GM19463 (cell line): ENCODE measurements at regions not wholly inside any gene's neighbourhood (a gene's known extent, or its start where the extent isn't known, plus 50 kb on each side); places are given as distances from the start of the nearest gene placed in this dataset.

Source experiments
- ATAC-seq: cut with Tn5 transposase; IDR thresholded peaks from one replicate; pipeline ENCODE4 v1.9.1; 2021; ENCODE audit warnings: mild to moderate bottlenecking, moderate library complexity; ENCODE audit not compliant: unreplicated experiment

DNA sequence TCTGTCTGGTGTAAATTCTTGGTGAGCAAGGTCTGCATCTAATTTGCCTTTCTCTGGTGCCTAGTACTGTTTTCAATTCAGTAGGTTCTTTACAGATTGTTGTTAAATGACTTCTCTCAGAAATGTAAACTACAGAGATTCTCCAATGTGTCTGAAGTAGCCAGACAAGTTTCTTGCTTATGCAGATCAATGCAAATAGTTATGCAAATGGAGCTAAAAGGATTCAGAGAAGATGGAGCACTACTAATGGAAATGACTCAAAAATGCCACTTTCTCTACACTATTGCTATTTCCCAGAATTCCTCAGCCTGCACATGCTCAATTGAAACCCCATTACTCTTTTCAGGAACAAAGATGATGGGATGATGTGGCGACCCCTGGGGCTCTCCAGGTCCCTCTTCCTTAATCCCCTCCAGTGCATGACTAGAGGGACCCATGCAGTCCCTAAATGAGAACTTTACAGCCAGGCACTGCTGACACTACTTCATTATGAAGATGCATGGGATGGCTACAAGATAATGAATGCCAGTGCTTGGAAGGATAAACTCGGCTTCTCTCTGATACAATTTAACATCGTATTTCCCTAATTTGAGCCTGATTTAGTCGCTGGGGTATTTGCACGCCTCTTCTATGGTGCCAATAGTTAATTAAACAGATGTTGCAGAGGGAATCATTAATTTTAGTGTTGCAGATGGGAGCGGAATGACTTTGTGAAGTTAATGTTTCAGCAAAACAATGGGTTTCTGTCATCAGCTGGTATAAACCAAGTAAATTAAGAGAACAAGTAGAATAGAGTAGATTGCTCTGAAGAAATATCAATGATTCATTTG is 753.2 kb downstream of the TLR4 start:
- no peak for ATAC-seq

GRCh38 chr9:118459913-118460312 is 755.7 kb downstream of the TLR4 start:
- ATAC-seq: no peak

DNA sequence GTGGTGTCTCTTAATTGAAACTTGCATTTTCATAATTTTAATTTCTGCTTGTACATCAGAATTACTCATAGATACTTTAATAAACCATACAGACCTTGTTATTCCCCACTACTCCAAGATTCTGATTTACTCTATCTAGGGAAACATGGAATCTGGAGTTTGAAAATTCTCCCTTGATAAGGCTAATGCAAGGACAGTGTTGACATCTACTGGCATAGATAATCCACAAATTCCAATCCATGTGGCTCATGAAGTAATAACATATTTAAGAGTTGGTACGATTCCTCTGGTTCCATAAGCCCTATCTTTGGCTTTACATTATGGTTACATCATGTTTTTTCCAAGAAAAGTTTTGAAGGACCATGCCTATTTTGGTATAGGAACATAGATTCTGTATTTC is 759.2 kb downstream of the TLR4 start:
- ATAC-seq: no peak

DNA sequence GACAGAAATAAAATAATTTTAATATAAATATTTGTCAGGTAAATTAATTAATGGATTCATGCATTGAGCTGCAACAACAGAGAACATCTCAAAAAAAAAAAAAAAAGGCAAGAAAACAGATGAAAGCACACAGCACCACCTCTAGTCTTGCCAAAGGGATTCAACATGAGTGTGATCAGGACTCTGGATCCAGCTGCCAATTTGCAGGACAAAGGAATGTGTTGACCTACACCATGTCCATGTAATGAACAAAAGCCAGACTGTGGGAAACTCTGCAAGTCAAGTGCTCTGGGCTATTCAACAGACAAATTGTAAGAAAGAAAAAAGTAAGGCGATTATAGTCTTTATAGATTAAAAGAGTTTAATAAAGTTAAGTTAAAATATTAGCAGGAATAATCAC is 769.3 kb downstream of the TLR4 start:
- ATAC-seq: no peak

- ATAC-seq: no peak
These were observed 774.5 kb downstream of the TLR4 start for GRCh38 chr9:118478752-118479151.

DNA sequence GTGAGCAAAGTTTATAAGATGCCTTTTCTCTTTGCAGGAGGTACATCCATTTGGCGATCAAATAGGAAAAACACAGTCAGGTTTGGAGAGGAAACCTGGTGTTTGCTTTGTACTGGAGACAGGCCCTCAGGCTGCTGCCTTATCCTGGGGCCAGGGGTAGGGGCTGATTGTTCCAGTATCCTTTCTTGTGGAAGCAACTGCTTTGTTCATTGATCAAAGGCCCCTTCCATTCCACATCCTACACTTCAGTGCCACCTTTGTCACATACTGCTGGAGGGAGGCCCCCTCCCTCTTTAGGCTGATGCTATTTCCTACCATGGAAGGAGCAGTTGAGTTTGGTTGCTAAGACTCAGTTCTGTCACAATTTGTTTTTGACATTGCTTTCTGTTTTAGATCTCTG is 778.1 kb downstream of the TLR4 start:
- ATAC-seq: no peak

GRCh38 chr9:118483677-118484076 is 779.5 kb downstream of the TLR4 start:
- ATAC-seq: no peak

- no peak for ATAC-seq
These were observed 799.0 kb downstream of the TLR4 start for GRCh38 chr9:118503236-118503635.

- no peak for ATAC-seq
These were observed 806.5 kb downstream of the TLR4 start for GRCh38 chr9:118510711-118511110.

- no peak for ATAC-seq
These were observed 811.7 kb downstream of the TLR4 start for GRCh38 chr9:118515947-118516346.

DNA sequence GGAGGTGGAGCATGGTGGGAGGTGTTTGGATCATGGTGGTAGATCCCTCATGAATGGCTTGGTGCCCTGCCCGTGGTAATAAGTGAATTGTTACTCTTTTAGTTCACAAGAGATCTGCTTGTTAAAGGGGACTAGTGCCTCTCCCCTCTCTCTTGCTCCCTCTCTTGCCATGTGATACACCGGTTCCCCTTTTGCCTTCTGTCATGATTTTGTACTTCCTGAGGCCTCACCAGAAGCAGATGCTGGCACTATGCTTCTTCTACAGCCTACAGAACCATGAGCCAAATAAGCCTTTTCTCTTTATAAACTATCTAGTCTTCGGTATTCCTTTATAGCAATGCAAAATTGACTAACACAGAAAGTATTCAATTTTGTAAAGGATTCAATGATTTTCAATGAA is 817.1 kb downstream of the TLR4 start:
- no peak for ATAC-seq

DNA sequence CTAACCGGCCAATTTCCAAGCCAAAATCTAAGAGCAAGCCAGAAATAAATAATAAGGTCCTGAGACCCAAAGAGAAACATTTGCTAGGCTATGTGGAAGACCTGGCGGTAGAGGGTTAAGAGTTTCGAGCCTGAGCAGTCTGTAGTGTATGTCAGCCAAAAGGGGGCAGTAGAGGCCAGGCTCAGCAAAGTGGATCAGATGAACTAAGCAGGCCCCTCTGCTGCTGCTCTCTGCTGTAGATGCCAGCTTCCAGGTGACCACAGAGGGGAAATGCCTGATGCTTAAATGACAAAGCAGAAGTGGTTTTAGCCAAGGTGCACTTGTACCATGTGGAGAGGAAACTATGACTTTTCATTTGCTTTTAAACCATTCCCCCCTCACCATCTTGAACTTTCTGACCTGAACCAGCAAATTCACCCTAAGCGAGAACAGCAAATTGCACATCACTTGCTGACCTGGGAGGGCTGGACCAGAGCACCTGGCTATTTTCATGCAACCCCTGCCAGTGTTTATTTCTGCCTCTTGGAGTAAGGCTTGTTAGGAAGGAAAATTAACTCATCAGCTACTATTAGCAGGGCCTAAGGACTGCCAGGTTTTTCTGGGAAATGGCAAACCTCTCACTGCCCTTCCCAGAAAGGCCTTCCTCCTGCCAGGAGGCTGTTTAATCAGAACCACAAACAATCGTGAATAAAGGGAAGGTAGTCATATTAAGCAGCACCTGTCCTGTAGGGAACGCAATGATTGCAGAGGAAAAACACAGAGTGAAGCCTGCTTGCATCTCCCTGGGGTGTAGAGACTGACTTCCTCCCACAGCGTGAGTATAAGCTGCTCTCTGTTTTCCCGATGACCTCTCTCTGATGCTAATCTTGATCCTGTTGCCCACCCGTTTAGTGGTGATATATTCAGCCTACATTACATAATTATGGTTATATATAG is 818.2 kb downstream of the TLR4 start:
- ATAC-seq: peak; percentile 96

GRCh38 chr9:118527261-118527660 is 823.1 kb downstream of the TLR4 start:
- no peak for ATAC-seq

DNA sequence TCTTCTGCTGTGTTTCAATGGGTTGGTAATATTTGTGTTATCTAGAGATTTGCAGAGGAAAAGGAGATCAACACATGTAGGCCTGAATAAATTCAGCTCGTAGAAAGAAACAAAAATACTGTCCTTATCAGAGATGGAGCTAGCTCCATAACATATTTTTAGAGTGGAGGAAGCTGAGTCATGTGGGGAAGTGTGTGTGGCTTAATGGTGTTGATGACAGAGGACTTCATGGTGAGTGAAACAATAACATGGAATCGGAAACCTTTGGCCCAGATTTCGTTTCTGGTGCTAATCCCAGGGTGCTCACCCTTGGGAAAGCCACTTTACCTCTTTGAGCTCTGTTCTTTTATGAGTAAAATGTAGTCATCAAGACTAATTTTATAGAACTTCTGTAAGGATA is 825.0 kb downstream of the TLR4 start:
- ATAC-seq: peak; percentile 36

DNA sequence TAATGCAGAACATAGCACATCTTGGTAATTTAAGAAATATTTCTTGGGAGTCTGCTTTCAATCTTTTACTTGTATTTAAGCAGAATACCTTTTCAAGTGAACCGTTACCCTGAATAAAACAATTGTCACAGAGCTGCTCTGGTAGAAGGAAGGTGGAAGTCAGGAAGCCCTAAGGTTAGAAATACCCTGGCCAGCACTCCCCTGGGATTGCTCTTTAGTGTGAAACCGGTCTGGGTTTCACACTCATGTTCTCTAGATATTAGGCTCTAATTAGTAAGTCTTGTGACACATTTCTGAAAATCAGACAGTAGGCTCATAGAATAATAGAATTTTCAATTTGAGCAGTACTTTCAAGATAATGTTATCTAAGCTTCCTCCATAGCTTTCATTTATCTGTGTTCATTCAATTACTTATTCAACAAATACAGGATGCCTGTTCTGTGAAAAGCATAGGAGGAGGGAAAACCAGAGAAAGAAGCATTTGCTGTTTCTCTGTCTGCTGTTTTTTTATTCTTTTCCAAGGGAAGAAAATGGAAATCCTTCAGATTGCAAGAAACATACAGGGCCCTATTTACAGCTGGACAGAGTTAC is 825.5 kb downstream of the TLR4 start:
- ATAC-seq: peak; percentile 92

DNA sequence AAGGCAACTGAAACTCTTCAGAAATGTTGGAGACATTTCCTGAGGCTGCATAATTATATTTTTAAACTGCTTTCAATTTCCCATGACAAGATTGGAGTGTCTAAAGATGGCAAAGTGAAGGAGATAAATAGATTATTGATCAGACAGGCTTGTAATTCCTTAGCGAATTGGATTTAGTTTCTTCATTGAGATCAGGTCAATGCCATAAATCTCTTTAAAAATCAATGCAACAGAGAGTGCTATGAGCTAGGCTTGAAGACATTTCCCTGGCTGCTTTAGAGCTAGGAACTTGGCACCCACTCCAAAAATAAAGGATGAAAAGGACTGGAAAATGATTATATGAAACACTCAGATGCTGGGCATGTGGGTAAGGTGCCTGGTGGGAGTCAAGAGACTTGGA is 828.4 kb downstream of the TLR4 start:
- no peak for ATAC-seq

- no peak for ATAC-seq
These were observed 828.9 kb downstream of the TLR4 start for GRCh38 chr9:118533101-118533500.

- ATAC-seq: no peak
These were observed 829.6 kb downstream of the TLR4 start for GRCh38 chr9:118533850-118534249.

DNA sequence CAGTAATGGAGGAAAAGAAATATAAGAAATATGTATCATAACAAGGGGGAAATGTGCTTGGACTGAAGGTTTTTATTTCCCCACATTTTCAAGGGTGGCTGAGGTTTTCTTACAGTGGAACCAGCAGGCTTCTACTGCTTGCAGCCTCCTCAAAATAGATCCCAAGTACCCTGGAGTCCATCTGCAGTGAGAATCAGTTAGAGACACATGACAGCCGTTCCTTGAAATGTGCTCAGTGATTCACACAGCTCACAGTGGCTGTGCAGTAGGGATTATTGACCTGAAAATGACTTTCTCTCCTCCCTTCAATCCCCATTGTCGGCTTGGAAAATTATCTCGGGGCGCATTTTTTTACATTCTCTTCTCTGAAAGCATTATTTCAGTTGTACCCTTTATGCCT is 832.0 kb downstream of the TLR4 start:
- no peak for ATAC-seq

DNA sequence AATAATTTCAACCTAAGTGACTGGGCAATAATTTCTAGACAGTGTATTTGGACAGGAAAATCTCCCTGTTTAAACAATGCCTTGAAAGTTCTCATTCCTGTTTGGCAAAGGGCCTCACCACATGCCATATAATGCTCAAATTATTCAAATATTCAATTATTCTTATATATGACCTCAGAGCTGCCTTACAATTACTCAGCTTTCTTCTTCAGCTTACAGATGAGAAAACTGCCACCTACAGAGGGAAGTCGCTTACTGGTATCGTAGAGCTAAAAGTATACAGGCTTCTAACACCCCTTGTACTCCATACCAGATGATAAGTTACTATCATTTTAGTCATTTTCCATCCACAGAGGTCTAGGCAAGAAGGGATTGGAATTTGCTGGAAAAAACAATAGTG is 830.3 kb downstream of the BRINP1 start:
- no peak for ATAC-seq

DNA sequence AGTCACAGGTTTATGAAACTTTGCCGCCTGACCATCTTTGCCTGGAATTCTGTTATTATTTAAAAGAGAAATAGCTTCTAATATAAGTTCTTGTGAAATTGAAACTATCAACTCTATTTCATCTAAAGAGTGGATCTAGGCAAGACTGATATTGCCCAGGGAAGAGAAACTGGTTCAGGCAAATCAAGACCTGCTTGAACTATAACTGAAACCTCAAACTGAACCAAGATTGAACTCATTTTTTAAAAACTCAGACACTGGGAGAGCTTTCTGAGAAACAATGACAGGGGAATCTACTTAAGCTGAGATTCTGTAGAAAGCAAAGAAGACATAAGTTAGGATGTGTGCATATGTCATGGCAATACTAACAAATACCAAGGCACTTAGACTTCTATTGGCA is 815.8 kb downstream of the BRINP1 start:
- no peak for ATAC-seq

- ATAC-seq: no peak
These were observed 814.2 kb downstream of the BRINP1 start for GRCh38 chr9:118554987-118555386.
